ENCODE measurements at regions not wholly inside any gene's neighbourhood (a gene's known extent, or its start where the extent isn't known, plus 50 kb on each side); places are given as distances from the start of the nearest gene placed in this dataset.
A peak's percentile ranks its signal among the peaks of the same experiment; 100 is the strongest.

DNA sequence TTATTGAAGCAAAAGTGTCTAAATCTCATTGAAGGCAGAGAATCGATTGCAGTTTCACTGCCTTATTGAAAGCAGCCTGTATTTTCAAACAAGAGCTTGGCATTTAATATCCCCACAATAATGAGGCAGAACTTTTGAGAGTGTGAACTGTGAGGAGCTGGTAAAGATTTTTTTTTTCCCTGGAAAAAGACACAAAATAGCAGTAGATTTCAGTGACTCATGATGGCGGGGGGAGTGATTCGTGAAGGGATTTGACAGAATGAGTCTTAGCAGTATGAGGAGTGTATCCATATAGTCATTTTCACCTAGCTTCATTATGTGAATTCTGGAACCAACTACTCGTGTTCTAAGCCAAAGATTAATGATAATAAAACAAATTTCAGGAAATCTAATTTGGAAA lies 242.9 kb downstream of the ARL6IP6 start:
- DNase-seq: no peak

DNA sequence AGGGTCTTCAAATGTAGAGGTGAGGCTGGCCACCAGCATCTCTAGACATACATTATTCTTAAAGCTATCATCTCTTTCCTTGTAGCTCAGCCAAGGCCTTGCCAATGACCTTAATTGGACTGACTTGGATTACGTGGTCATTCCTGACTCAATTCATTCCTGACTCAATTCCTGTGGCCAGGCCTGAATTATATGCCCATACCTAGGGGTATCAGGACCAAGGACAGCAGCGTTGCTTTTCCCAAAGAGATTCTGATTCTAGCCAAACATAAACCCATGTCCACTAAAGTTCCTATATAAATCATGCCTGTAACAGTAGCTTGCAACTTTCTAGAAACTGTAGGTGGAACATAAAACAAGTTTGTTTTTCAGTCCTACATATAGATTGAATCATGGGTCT lies 231.7 kb downstream of the ARL6IP6 start:
- DNase-seq: no peak

DNA sequence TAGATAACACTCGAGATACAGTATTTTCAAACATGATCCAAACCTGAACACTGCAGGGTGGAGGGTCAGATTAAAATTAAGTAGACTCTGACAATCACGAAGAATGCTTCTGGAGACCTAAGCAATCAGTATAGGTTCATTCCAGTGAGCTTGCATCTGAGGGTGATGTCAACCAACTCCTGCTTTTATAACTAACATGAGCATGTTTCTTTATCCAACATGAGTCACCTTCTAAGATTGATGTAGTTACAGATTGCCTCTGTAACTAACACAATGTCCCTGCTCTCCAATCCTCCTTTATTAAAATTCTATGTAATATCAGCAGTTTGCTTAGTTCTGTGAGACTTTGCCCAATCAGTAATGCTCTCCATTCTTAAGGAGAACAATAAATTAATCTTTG lies 225.7 kb downstream of the ARL6IP6 start:
- no peak for DNase-seq

DNA sequence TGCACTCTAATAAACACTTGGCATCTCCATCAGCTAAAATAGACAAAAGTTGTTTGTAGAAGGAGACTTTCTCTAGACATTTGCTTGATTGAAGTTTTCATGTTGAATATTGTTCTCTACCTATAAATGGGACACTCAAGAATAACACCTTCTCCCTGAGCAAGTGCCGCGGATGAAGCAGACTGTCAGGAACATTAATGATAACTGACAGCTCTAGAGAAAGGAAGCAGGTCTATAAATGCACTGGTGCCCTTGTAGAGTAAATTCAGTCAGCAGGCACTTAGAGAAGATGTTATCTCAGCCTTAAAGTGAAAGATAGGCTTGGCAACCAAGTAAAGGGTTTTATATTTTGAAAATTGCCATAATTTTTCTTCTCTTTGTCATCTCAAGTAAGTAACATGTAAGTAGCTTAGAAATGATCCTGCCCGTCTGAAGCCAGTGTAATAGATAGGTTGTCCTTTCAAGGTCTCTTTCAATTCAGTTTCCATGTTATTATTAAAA lies 224.6 kb downstream of the ARL6IP6 start:
- DNase-seq: no peak

DNA sequence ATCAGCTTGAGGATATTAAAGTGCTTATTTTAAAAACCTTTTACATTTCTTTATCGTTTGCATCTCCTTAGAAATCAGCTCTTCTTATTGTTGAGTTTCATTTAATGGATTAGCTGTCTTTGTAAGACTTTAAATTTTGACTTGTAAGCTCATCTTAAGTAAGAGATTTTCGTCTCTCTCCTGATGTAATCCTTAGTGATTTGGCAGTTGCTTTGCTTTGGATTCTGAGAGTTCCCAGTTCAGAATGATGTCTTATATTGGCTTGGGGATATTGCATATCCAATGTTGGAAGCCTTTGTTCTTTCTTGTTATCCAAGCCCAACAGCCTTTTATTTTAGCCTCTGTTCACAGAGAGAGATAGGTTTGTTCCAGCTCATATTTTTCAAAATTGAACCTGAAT lies 212.1 kb downstream of the ARL6IP6 start:
- no peak for DNase-seq

DNA sequence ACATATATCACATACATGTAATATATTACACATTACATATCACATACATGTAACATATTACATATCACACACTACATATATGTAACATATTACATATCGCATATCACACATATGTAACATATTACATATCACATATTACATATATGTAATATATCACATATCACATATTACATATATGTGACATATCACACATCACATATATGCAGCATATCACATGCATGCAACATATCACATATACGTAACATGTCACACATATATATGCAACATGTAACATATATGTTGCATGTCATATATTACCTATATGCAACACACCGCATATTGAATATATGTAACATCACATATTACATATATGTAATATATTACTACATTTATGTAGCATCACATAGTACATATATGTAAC lies 211.2 kb downstream of the ARL6IP6 start:
- DNase-seq: no peak

DNA sequence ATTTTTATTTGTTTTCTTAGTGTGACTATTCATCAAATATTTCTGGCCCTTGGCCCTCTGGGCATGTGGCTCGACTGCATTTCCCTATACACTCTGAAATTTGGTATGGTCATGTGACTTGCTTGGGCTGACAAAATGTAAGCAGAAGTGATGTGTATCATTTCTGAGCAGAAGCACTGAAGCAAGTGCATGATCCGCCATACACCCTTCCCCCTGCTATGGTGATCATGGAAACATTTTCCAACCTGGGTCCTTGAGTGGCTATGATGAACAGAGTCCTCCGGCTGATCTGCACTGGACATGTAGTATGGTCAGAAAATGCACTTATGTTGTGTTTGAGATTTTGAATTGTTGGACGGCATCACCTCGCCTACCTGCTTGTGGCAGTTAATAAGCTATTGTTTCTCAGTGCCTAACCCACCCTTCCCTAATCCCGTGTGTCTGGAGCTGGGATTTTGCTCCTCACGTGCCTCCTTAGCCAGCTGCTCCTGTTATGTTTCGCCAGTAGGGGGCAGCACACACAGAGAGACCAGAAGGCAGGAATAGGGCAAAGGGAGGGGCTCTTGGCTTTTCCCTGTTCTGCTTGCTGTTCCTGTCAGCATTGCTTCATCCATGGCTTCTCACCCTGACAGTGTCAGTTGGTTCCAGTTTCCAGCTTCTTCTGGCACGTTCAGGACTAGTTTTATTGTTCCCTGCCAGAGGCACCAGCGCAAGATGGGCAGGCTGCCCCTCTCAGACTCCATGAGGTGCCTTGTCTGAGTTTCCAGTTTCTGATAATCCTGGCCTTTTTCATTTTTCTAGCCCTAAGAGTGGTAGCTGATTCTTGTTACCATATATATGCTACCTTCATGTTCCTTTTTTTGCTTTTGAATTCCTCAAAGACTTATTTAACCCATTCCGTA lies 207.4 kb downstream of the ARL6IP6 start:
- DNase-seq: peak; percentile 41

DNA sequence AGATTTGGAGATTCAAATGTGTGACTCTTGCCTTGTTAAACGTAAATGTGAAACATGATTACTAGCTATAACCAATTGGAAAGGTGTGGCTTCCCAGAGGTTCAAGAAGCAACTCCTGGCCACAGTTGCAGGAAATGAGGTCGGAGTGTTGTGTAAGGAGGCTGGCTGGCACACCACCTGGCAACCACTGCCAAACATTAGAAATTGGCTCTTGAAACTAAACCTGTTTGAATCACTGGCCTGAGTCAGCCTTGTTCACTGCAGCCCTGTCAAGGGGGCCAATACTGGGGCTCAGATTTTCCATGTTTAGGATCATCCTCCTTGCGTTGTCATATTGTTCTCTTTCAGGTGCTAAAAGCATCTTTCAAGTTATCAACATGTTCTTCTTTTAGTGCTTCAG lies 206.3 kb downstream of the ARL6IP6 start:
- DNase-seq: no peak

DNA sequence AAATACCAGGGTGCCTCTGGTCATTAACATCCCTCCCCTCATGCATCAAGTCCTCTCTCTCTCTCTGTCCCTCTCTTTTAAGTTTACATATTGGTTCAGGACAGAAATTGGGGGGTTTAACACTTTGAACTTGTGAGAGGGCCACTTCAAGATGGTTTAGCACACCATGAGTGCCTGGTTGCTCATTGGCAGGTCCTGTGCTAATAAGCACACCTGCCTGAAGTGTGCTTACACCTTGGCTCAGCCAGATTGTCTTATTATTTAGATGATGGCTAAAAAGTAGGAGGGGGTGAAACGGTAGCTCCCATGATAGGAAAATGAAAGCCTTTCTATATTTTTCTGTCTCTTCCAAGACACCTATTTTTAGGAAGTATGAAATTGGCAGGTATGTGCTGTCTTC lies 205.8 kb downstream of the ARL6IP6 start:
- DNase-seq: no peak

DNA sequence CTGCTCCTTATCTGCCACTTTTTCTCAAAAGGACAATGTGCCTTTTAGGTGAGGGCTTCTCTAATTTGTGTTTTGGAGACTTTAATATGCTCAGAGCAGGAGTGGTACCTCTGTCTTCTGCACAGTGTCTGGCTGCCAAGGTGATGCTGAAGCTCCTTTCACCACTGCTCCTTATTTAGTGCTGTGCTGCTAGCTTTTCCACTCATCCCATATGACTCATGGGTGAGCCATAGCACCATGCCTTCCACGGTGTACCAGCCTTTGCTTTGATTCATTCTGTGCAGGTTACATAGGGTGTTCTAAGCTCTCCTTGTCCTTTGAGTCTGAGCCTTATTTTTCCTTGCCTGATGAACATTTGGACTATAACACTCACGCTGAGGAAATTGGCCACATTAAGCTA lies 202.4 kb downstream of the ARL6IP6 start:
- no peak for DNase-seq

DNA sequence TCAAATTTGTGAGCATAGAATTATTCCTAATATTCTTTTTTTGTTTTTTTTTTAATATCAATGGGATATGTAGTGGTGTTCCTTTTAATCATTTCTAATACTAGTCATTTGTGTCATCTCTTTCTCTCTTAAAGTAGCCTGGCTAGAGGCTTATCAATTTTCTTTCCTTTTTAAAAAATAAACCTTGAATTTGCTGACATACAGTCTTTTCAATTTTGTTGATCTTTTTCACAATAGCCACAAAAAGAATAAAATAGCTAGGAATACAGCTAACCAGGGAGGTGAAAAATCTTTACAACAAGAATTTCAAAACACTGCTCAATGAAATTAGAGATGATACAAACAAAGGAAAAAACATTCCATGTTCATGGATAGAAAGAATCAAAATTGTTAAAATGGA lies 192.6 kb downstream of the ARL6IP6 start:
- DNase-seq: no peak

DNA sequence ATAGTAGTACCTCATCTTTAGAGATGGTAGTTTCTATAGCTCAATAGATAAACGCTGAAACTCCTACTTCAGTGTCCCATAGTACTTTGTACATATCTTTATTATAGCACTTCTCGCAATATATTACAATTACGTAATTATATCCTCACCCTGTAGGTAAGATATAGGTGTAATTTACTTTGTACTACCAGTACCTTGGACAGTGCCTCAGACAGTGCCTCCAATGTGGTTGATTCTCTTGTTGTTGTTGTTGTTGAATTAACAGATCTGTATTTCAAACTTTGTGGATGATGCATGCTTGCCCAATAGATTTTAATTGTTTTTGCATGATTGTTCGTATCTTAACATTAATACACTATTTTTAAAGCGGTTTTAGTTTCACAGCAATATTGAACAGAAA lies 188.6 kb downstream of the ARL6IP6 start:
- DNase-seq: no peak

DNA sequence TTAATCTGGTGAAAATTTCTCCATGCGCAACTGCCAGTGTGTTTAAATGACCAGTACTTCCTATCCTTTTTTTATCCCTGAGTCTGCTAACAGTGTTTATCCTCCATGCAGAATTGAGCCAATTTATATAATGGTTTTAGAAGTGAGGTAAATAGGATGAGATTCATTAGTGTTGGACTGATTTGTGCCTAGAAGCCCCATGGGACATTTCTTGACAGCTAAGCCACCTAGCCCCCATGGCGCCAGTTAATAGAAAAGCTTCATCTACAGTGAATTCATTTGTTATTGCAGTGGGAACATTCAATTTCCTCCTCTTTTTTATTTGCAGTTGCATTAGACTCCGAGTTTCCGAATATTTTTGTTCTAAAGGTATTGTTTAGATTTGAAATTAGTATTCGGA lies 175.6 kb downstream of the ARL6IP6 start:
- DNase-seq: no peak

DNA sequence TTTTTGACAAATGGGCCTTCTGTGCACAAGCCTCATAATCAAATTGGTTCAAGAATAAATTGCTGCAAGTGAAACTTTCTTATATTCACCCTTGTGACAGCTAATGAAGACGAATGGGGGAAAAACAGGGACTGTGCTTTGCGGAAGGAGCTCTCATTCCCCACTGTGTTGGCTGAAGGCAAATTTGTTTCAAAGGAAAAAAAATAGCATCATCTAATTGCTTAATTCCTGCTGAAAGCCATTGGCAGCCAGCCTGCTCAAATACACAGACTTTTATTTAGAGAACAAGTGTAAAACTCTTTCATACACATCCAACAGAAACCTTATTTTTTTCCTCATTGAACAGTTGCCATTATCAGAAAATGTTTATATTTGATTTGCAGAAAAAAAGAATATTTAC lies 172.3 kb downstream of the ARL6IP6 start:
- no peak for DNase-seq

DNA sequence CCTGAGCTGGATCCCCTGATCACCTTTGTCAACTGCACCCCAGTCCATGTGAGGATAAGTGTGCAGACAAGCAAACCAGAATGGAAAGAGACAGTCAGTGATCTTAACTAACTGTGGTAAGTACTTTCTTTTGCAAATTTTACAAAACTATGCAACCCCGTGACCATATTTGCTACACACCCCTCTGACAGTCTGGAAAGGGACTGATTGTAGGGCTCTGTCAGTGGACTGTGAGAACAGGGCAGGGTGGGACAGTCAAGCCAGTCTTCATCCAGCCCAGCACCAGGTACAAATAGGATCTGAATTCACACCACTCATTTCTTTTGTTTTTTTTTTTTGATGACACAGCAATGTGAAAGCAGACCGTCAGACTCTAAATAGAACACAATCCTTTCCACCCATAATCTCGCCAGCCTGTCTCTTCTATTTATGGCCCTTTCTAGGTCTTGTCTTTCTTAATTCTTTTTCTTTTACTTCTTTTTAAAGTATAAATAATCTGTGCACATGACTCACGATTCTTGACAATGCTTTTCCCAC lies 165.6 kb downstream of the ARL6IP6 start:
- no peak for DNase-seq

DNA sequence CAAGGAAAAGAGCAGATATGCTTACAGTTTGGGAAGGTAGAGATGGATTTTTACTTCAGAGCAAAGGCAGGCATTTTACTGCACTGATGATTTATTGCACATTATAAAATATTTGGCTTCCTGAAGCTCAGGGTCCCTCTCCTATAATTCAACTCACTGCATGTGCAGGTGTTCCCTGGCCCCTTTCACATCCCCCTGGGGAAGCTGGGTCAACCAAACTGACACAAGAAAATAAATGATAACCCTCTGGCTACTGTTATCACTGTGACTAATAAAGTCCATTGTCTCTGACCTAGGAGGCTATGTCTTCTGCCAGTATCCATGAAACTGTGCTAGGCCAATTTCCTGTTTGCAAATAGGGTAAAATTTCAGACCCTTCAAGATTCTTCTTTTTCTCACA lies 163.1 kb downstream of the ARL6IP6 start:
- no peak for DNase-seq

DNA sequence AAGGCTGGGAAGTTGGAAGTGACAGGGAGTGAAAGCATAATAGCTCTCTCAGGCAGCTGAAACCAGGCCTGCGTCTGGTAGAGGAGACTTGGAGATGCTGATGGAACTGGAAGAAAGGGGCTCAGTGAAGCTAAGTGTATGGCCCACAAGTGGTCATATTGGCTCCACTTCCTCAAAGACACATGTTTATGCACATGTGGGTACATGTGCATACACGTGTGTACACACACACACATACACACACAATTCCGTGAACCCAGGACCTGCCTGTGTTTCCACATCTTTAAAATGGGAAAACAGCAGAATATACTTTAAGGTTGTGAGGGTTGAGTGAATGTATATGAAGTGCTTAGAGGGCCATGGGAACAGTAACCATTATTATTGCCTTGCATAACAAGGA lies 160.9 kb downstream of the ARL6IP6 start:
- DNase-seq: no peak

DNA sequence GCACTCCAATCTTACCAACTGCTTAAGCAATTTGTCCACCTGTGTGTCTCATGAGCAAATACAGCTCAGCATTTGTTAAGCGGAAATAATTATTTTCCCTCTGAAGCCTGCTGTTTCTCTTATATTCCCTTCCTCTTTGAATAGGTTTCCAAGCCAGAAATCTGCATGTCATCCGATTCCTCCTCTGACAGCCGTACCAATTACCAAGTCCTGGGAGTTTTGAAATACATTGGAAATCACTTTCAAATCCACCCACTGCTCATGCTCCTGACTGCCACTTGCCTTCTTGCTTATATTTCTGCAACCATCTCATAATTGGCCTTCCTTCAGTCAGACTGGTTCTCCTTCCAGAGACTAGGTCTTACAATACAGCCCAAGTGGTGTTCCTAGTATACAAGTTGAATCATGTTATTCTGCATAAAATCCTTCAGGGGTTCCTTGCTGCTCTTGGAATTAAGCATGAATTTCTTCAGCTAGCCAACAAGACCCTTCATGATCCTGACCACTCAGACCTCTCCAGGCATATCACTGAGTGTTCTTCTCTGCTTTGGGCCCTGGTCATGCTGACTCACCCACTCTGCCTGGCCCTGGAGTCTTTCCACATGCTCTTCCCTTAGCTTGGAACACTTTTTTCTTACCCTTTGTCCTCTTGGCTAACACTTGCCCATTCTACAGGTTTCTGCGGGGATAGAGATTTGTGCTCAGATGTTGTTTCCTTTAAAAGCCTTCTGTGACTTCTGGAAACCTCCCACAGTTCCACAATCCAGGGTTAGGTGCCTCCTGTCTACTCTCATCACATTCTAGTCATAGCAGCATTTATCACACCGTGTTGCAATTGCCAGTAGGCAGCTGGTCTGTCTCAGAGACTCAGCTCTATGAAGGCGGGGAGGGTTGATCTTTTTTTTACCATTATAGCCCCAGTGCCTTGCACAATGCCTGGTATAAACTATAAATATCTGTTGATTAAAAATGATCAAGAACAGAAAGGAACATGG lies 157.6 kb downstream of the ARL6IP6 start:
- no peak for DNase-seq

DNA sequence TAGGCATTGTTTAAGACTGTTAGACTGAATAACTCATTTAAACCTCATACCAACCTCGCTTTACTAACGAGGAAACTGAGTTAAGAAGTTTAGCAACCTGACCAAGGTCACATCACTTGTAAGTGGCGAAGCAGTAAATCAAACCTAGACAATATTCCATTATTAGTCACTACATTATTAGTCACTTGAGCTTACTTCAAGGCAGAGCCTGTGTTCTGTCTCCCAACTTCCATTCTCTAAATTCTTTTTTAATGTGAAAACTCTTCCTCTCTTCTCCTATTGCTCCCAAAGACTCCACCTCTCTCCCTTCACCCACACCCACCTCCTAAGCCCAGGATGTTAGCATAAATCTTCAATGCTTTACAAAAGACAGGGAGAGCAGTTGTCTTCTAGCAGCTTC lies 156.5 kb downstream of the ARL6IP6 start:
- no peak for DNase-seq

DNA sequence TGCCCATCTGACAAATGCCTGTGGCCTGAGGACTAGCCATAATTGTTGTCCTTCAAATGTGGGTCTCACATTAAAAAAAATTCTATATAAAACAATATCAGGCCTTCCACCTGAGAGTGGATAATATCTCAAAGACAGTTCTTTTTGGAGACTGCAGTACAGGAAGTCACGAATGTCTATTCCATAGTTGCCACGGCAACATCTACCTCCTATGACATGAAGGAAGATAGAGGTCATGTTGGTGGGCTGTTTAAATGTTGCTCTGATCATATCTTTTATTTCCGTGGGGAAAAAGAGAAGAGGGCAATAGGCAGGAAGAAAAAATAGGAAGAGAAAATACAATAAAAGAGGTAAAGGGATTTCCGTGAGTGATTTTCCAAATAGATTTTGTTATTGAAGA lies 151.8 kb downstream of the ARL6IP6 start:
- DNase-seq: no peak

DNA sequence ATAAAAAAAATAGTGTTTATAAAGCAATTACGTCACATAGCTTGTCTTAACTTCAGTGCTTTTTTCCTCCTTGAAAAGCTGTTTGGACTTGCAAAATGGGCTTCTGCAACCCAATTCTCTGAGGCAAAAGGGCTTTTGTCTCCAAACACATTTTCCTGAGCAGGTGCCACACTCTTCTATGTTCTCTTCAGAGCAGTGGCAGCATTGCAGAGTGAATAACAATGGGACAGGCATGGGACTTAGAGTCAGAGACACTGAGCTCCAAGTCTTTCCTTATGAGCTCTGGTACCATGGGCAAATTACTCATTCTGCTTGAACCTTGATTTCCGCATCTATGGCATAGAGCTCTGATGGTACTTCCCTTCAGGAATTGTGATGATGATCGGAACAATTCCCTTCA lies 149.0 kb downstream of the ARL6IP6 start:
- no peak for DNase-seq

DNA sequence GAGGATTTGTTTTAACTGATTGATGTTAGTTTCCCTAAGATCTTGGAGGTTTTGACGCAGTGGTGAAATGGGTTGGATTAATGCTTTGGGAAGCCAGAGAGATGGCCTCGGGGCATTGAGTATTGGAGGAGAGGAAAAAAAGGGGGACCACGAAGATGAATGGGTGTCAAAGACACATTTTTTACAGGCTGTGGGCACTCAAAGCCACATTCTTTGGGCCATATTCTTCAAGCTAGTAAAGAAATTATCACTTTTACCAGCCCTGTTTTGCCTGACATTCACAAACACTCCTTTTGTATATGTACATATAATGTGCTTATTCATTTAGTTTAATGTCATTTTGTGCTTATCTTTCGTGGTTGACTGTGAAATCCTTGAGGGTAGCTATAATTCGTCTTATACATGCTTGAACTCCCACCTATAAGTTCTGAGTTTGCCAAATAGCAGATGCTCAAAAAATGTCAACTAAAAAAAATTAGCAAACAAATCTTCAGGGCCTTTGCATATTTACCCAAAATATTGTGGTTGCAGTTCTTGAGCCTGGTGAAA lies 146.3 kb downstream of the ARL6IP6 start:
- no peak for DNase-seq

DNA sequence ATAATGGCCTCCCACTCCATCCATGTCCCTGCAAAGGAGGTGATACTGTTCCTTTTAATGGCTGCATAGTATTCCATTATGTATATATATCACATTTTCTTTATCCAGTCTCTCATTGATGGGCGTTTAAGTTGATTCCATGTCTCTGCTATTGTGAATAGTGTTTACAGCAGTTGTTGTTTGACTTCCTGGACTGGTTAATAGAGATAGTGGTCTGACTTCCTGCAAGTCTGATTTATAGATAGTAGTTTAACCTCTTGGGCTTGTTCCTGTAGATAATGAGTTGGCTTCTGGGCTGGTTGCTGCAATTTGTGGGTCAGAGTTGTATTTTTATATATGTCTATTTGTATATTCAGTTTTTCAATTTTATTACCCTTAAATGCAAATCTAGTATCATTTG lies 145.4 kb downstream of the ARL6IP6 start:
- DNase-seq: no peak

Measured in stimulated activated CD4-positive, alpha-beta T cell treated with anti-CD3 and anti-CD28 coated beads, Interleukin-1b, Interleukin-23, amount 100 ng/mL, for 48 hours (primary cell).